ENCODE measurements at regions not wholly inside any gene's neighbourhood (a gene's known extent, or its start where the extent isn't known, plus 50 kb on each side); places are given as distances from the start of the nearest gene placed in this dataset.

- Histone ChIP-seq H3K27ac (no peak overlapping the region), H3K4me3 (no peak overlapping the region)
Measured at GRCh38 chr14:82449926-82450468, 916.3 kb upstream of the SEL1L start.

DNA sequence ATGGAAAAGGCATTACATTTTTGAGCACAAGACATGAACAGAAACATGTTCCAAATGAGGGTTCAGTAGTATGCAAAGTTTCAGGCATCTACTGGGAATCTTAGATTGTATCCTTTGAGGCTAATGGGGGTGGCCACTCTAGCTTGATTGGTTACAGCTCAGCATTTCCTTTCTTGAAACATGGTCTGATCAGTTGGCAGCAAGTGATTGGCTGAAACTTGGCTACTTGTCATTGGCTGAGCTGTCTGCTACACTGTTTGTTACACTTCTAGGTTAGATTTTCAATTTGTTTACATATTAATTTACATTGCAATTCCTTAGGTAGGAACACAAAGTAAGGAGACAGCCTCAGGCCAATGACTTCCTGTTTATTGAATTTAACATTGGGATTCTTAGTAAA, 918.0 kb upstream of the SEL1L start:
- no peak overlapping the region for H3K27ac ChIP-seq
- no peak overlapping the region for H3K4me3 ChIP-seq

DNA sequence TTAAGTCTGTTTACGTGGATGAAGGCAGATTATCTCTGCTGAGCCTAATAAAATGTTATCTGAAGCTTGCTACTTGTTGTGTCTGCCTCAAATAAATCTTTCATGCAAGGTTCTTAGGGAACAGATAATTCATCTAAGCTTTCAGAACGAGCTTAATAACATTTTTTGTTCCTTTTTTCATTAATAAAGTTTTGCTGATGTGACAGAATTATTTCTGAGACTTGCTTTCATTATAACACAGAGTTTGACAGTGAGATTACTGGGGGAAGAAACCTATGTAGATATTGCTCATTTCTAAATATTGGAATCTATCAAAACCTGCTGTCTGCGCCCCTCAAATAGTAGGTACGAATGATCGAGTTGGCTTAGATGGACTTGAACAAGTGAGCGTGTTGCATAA, 948.7 kb upstream of the SEL1L start:
- no peak overlapping the region for H3K27ac ChIP-seq

GRCh38 chr14:82488473-82488872, 954.8 kb upstream of the SEL1L start:
- Histone ChIP-seq H3K4me3 (no peak overlapping the region), H3K27ac (no peak overlapping the region)

More for the DNA sequence above, 948.7 kb upstream of the SEL1L start:
- H3K4me3 ChIP-seq = no peak overlapping the region

- Histone ChIP-seq H3K4me3 (no peak overlapping the region), H3K27ac (no peak overlapping the region)
Measured at GRCh38 chr14:82490397-82490796, 956.7 kb upstream of the SEL1L start.

DNA sequence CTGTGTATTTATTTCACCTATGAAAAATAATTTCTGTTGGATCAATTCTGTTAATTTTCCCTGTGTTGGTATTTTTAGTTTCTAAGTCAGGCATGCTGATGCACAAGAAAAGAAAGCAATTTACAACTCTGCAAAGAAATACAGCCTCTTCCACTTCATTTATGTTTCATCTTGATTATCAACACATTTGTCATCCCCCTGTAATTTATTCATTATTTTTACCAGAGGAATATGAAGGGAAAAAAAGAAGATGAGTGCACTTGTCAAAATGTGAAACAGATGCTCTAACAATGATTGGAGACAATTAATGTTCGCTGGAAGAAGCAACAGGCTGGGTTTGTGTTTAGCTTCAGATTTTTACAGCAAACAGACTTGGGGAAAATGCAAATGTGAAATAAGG, 958.5 kb upstream of the SEL1L start:
- H3K27ac ChIP-seq = no peak overlapping the region
- H3K4me3 ChIP-seq = no peak overlapping the region

GRCh38 chr14:82500222-82500621, 966.6 kb upstream of the SEL1L start:
- Histone ChIP-seq H3K4me3 (no peak overlapping the region), H3K27ac (no peak overlapping the region)

GRCh38 chr14:82501554-82501953, 967.9 kb upstream of the SEL1L start:
- Histone ChIP-seq H3K4me3 (no peak overlapping the region), H3K27ac (no peak overlapping the region)

DNA sequence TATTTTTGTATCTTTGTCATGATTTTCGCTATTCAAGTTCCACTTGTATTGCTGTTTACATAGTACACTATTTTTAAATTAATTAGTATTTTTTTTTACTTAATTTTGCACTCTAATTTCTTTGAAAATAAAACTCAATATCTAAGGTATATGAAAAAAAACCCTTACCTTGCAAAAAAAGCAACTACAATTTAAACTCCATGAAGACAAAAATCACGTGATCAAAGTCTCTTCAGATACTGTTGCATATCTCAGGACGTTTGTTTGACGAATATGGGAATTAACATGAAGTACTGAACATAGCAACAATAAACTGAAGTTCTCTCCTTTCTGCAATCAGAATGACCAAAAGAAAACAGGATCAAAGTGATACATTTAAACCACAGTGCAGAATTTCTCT, 968.4 kb upstream of the SEL1L start:
- Histone ChIP-seq H3K27ac (no peak overlapping the region), H3K4me3 (no peak overlapping the region)

- Histone ChIP-seq H3K27ac (no peak overlapping the region), H3K4me3 (no peak overlapping the region)
Measured at GRCh38 chr14:82504894-82505293, 971.2 kb upstream of the SEL1L start.

- no peak overlapping the region for H3K27ac ChIP-seq
- H3K4me3 ChIP-seq = no peak overlapping the region
Measured at GRCh38 chr14:82510007-82510406, 976.4 kb upstream of the SEL1L start.

- no peak overlapping the region for H3K4me3 ChIP-seq
- H3K27ac ChIP-seq = no peak overlapping the region
Measured at GRCh38 chr14:82511399-82511798, 977.7 kb upstream of the SEL1L start.

- Histone ChIP-seq H3K27ac (no peak overlapping the region), H3K4me3 (no peak overlapping the region)
Measured at GRCh38 chr14:82520765-82521164, 987.1 kb upstream of the SEL1L start.

- H3K27ac ChIP-seq = no peak overlapping the region
- H3K4me3 ChIP-seq = no peak overlapping the region
Measured at GRCh38 chr14:82521191-82521590, 987.5 kb upstream of the SEL1L start.

GRCh38 chr14:82528016-82528415, 994.4 kb upstream of the SEL1L start:
- Histone ChIP-seq H3K27ac (no peak overlapping the region), H3K4me3 (no peak overlapping the region)

DNA sequence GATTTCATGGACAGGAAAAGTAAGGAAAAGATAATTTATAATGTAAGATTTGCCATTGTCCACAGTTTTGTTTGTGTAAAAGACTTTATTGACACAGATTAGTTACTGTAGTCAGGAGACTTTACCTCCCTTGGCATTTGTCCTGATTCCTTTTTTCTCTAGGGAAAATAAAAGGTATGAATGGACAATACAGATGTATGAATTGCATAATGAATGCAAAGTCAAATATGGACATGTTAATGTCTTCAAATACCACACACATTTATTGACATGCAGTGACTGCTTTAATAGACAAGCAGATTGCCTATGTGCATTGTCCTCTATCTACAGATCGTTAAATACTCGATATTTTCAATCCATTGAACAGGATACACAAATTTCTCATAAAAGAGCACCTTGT, 999.7 kb upstream of the SEL1L start:
- Histone ChIP-seq H3K4me3 (no peak overlapping the region), H3K27ac (no peak overlapping the region)

DNA sequence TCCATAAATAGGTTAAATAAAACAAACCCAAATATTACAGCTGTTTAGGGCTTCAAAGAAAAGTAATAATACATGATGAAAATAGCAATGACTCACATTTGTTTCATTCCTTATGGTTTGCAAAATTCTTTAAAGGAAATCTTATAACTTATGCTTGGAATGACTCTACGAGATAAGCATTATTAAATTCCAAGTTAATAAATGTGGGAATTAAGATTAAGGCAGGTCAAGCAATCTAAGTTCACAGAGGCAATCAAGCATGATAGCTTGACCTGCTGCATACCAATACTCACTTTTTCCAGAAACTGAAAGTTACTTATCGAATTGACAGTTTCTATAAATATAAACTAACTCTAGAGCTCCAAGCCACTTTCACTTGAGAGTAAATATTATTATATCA, 1002.9 kb upstream of the SEL1L start:
- Histone ChIP-seq H3K27ac (no peak overlapping the region), H3K4me3 (no peak overlapping the region)

DNA sequence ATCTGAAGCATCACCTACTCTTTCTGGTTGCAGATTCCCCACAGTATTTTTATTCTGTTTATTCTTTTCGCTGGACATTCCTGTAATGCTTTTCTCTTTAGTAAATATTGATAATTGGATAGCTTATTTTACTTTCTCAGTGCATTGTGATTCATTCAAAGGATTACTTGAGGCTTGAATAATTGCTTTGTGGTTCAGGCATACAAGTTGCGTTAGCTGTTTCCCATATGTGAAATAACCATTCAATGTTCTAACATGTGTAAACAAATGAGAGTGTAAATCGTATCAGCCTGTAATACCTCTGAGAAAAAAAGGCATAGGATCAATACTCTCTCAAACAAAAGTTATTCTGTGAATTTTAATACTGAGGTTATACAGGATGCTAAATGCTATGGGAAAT, 1004.2 kb upstream of the SEL1L start:
- no peak overlapping the region for H3K27ac ChIP-seq
- H3K4me3 ChIP-seq = no peak overlapping the region

DNA sequence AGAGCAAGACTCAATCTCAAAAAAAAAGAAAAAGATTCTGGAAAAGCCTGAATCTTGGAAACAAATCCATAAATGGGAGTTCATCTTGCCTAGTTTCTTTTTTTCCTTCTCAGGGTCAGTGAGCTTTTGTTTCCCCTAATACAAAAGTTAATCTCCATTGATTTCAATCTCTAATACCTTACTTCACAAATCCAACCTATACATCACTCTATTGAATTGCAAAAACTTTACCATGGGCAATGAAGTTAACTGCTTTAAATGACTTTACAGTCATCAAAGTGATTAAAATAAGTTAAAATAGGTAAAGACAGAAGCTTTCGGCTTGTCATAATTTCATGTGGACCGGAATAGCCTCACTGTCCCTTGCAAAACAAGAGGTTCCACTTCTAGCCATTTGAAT, 1012.7 kb upstream of the SEL1L start:
- no peak overlapping the region for H3K4me3 ChIP-seq
- H3K27ac ChIP-seq = no peak overlapping the region

- Histone ChIP-seq H3K27ac (no peak overlapping the region), H3K4me3 (no peak overlapping the region)
Measured at GRCh38 chr14:82549306-82549990, 1015.8 kb upstream of the SEL1L start.

DNA sequence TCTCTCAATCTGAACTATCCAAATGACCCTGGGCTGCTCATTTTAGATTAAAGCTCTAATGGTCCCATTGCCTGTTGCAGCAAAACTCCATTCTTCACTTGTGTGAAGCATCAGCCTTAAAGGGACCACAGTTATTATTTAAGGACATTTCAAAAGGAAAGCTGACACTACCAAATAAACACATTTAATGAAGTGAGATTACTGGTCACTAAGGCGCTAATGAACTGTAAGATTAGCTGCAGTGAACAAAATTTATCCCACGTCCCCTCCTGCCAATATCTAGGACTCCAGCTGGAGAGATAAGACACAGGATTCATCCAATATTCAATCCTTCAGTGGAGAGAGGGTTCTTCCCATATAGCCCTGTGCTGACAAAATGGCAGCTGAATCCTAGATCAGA, 1029.2 kb upstream of the SEL1L start:
- H3K27ac ChIP-seq = no peak overlapping the region
- no peak overlapping the region for H3K4me3 ChIP-seq

- H3K4me3 ChIP-seq = no peak overlapping the region
- H3K27ac ChIP-seq = no peak overlapping the region
Measured at GRCh38 chr14:82565825-82566224, 1032.2 kb upstream of the SEL1L start.
